ENCODE measurements at regions not wholly inside any gene's neighbourhood (a gene's known extent, or its start where the extent isn't known, plus 50 kb on each side); places are given as distances from the start of the nearest gene placed in this dataset.

GRCh38 chr4:124389591-124389990, 322.9 kb downstream of the ANKRD50 start:
- TF ChIP-seq CTCF (IDR thresholded peaks at IDR 0.05; ENCODE audit: low read length), result no peak
- no peak for TF ChIP-seq EZH2 (IDR thresholded peaks at IDR 0.05; ENCODE audit: borderline replicate concordance, low read length)
